ENCODE measurements at regions not wholly inside any gene's neighbourhood (a gene's known extent, or its start where the extent isn't known, plus 50 kb on each side); places are given as distances from the start of the nearest gene placed in this dataset.

GRCh38 chr20:43836790-43837189, 77.9 kb upstream of the TOX2 start:
- TF ChIP-seq CTCF (IDR thresholded peaks at IDR 0.05; ENCODE audit: low read length, missing control alignments): no peak
- DNase-seq (ENCODE audit: low read depth): no peak
- no peak overlapping the region for H3K4me3 ChIP-seq (replicated peaks; ENCODE audit: low read depth, low read length)

- no peak overlapping the region for H3K4me3 ChIP-seq (replicated peaks; ENCODE audit: low read depth, low read length)
- DNase-seq (ENCODE audit: low read depth): no peak
- no peak for TF ChIP-seq CTCF (IDR thresholded peaks at IDR 0.05; ENCODE audit: low read length, missing control alignments)
These were observed 78.6 kb upstream of the TOX2 start for GRCh38 chr20:43835944-43836508.

GRCh38 chr20:43833511-43834395, 80.9 kb upstream of the TOX2 start:
- H3K4me3 ChIP-seq (replicated peaks; ENCODE audit: low read depth, low read length): no peak overlapping the region
- no peak for DNase-seq (ENCODE audit: low read depth)
- TF ChIP-seq CTCF (IDR thresholded peaks at IDR 0.05; ENCODE audit: low read length, missing control alignments): no peak

- no peak overlapping the region for H3K4me3 ChIP-seq (replicated peaks; ENCODE audit: low read depth, low read length)
- TF ChIP-seq CTCF (IDR thresholded peaks at IDR 0.05; ENCODE audit: low read length, missing control alignments): no peak
- DNase-seq (ENCODE audit: low read depth): no peak
These were observed 81.7 kb upstream of the TOX2 start for GRCh38 chr20:43832961-43833360.

- H3K4me3 ChIP-seq (replicated peaks; ENCODE audit: low read depth, low read length): no peak overlapping the region
- no peak for TF ChIP-seq CTCF (IDR thresholded peaks at IDR 0.05; ENCODE audit: low read length, missing control alignments)
- no peak for DNase-seq (ENCODE audit: low read depth)
These were observed 82.4 kb upstream of the TOX2 start for GRCh38 chr20:43832096-43832816.

- no peak for TF ChIP-seq CTCF (IDR thresholded peaks at IDR 0.05; ENCODE audit: low read length, missing control alignments)
- H3K4me3 ChIP-seq (replicated peaks; ENCODE audit: low read depth, low read length): no peak overlapping the region
- DNase-seq (ENCODE audit: low read depth): no peak
These were observed 83.1 kb upstream of the TOX2 start for GRCh38 chr20:43831481-43832065.
